Right ventricle myocardium superior (tissue), 1 donor: ENCODE measurements at regions not wholly inside any gene's neighbourhood (a gene's known extent, or its start where the extent isn't known, plus 50 kb on each side); places are given as distances from the start of the nearest gene placed in this dataset.

ENCODE experiments used
- ATAC-seq: fragments of 200-7000 bp; cut with Tn5 transposase; one replicate; pipeline ENCODE4 v1.9.1; 2020; ENCODE audit warnings: mild to moderate bottlenecking; ENCODE audit not compliant: poor library complexity
- DNase-seq: peaks from one replicate; pipeline ENCODE4 v3.0.0-alpha.2; 2020
- intact Hi-C: fragments of 100-400 bp; cut with DNase I; formaldehyde crosslinking; loops from one replicate; pipeline ENCODE4 v1.11.2; 2022
- donor health status: DM: no; HTN: yes; CAD: no; lungs with severe emphysema.

- no peak for ATAC-seq
- intact Hi-C loops = no loop called here
Measured at GRCh38 chr7:121810831-121811672, 61.9 kb upstream of the PTPRZ1 start.

GRCh38 chr7:121807078-121807477, 65.9 kb upstream of the PTPRZ1 start:
- no peak for ATAC-seq
- intact Hi-C loops = no loop called here
- no peak for DNase-seq

More at GRCh38 chr7:121810831-121811672, 61.9 kb upstream of the PTPRZ1 start:
- no peak for DNase-seq

GRCh38 chr7:121803039-121803438, 69.9 kb upstream of the PTPRZ1 start:
- DNase-seq (no peak), ATAC-seq (no peak)
- intact Hi-C loops = no loop called here

- ATAC-seq (no peak), DNase-seq (no peak)
- intact Hi-C loops = no loop called here
Measured at GRCh38 chr7:121800916-121801675, 71.9 kb upstream of the PTPRZ1 start.

- intact Hi-C loops = no loop called here
- DNase-seq (no peak), ATAC-seq (no peak)
Measured at GRCh38 chr7:121798896-121799295, 74.1 kb upstream of the PTPRZ1 start.

GRCh38 chr7:121798453-121798840, 74.5 kb upstream of the PTPRZ1 start:
- DNase-seq (no peak), ATAC-seq (no peak)
- intact Hi-C loops = no loop called here

- ATAC-seq = no peak
- no peak for DNase-seq
- intact Hi-C loops = no loop called here
Measured at GRCh38 chr7:121797657-121798452, 75.1 kb upstream of the PTPRZ1 start.

GRCh38 chr7:121796936-121797656, 75.9 kb upstream of the PTPRZ1 start:
- intact Hi-C loops = no loop called here
- DNase-seq = no peak
- no peak for ATAC-seq

- ATAC-seq (no peak), DNase-seq (no peak)
- intact Hi-C loops = no loop called here
Measured at GRCh38 chr7:121796381-121796780, 76.6 kb upstream of the PTPRZ1 start.

- no peak for DNase-seq
- ATAC-seq = no peak
Measured at GRCh38 chr7:121795736-121796135, 77.2 kb upstream of the PTPRZ1 start.

GRCh38 chr7:121793716-121794115, 79.2 kb upstream of the PTPRZ1 start:
- ATAC-seq (no peak), DNase-seq (no peak)
- intact Hi-C loops = no loop called here

More at GRCh38 chr7:121795736-121796135, 77.2 kb upstream of the PTPRZ1 start:
- intact Hi-C loops = no loop called here

- no peak for DNase-seq
- ATAC-seq = no peak
- intact Hi-C loops = no loop called here
Measured at GRCh38 chr7:121777672-121778071, 95.3 kb upstream of the PTPRZ1 start.

- intact Hi-C loops = no loop called here
- ATAC-seq (no peak), DNase-seq (no peak)
Measured at GRCh38 chr7:121774563-121774962, 98.4 kb upstream of the PTPRZ1 start.

- no peak for DNase-seq
- intact Hi-C loops = no loop called here
- ATAC-seq = no peak
Measured at GRCh38 chr7:121766676-121767075, 106.3 kb upstream of the PTPRZ1 start.

GRCh38 chr7:121761399-121761798, 111.6 kb upstream of the PTPRZ1 start:
- no peak for ATAC-seq
- intact Hi-C loops = no loop called here
- no peak for DNase-seq

GRCh38 chr7:121755818-121756552, 117.0 kb upstream of the PTPRZ1 start:
- DNase-seq (no peak), ATAC-seq (no peak)
- intact Hi-C loops = no loop called here

- intact Hi-C loops = no loop called here
- DNase-seq (no peak), ATAC-seq (no peak)
Measured at GRCh38 chr7:121755286-121755685, 117.7 kb upstream of the PTPRZ1 start.

GRCh38 chr7:121753944-121754343, 119.0 kb upstream of the PTPRZ1 start:
- no peak for DNase-seq
- no peak for ATAC-seq
- intact Hi-C loops = no loop called here
